A673 (cell line): ENCODE measurements at regions not wholly inside any gene's neighbourhood (a gene's known extent, or its start where the extent isn't known, plus 50 kb on each side); places are given as distances from the start of the nearest gene placed in this dataset.

Experiments
- EZH2 ChIP-seq: fragments of 200-600 bp; sonication (generic); IDR thresholded peaks from 2 replicates; pipeline ENCODE4 v1.6.1; 2017; ENCODE audit warnings: borderline replicate concordance, low read depth, mild to moderate bottlenecking, mixed read lengths, antibody characterized with exemption, low read length; ENCODE audit not compliant: poor library complexity, severe bottlenecking
- TF ChIP-seq, protein P1 (sequence below): fragments of 300-800, 200-600 bp; sonication (generic); conservative IDR thresholded peaks from 2 replicates; pipeline ENCODE4 v1.5.1; 2017; ENCODE audit warnings: low read depth, mild to moderate bottlenecking, antibody characterized with exemption, low read length, moderate library complexity, mixed read lengths

DNA sequence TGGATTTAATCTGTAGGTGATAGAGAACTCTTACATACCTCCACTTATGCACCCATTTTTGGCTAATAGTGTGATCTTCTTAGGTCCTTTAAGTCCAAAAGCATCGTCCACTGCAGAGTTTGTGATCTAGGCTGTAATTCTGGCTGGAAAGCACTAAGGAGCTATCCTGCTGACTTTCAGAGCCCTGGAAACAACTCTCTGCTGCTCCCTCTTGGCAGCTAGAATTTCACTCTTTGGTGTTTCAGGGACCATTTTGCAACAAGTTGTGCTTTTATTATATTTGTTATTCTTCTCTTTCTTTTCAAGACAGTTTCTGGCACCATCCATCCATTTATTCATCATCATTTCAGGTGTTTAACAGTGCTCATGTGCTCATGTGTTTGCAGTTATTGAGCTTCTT, 130.0 kb downstream of the RBM46 start:
- TF ChIP-seq, protein P1, sequence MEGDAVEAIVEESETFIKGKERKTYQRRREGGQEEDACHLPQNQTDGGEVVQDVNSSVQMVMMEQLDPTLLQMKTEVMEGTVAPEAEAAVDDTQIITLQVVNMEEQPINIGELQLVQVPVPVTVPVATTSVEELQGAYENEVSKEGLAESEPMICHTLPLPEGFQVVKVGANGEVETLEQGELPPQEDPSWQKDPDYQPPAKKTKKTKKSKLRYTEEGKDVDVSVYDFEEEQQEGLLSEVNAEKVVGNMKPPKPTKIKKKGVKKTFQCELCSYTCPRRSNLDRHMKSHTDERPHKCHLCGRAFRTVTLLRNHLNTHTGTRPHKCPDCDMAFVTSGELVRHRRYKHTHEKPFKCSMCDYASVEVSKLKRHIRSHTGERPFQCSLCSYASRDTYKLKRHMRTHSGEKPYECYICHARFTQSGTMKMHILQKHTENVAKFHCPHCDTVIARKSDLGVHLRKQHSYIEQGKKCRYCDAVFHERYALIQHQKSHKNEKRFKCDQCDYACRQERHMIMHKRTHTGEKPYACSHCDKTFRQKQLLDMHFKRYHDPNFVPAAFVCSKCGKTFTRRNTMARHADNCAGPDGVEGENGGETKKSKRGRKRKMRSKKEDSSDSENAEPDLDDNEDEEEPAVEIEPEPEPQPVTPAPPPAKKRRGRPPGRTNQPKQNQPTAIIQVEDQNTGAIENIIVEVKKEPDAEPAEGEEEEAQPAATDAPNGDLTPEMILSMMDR = peak; percentile 31; the same call in 1 of the 2 replicates
- TF ChIP-seq EZH2 = no peak
